Epithelial cell of prostate (primary cell): ENCODE measurements at regions not wholly inside any gene's neighbourhood (a gene's known extent, or its start where the extent isn't known, plus 50 kb on each side); places are given as distances from the start of the nearest gene placed in this dataset.

Experiments
- DNase-seq: peaks from one replicate; pipeline ENCODE4 v3.0.0-alpha.2; 2011; ENCODE audit warnings: low read depth, low spot score
- H3K27ac ChIP-seq: fragments of 450-650 bp; 2 replicates; pipeline ENCODE4 v1.5.1; 2017; ENCODE audit warnings: mild to moderate bottlenecking

DNA sequence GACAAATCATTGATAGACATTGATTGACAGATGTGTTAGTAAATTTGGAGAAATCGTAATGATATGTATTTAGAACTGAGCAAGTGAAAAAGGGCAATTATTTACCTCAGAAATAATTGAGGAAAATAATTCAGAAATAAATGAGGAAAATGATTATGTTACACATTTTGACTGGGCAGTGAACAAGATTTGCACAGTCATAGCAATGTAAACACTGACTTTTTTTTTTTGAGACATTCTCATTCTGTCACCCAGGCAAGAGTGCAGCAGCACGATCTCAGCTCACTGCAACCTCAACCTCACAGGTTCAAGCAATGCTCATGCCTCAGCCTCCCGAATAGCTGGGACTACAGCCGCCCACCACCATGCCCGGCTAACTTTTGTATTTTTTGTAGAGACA, 211.7 kb downstream of the SP3 start:
- DNase-seq = no peak

DNA sequence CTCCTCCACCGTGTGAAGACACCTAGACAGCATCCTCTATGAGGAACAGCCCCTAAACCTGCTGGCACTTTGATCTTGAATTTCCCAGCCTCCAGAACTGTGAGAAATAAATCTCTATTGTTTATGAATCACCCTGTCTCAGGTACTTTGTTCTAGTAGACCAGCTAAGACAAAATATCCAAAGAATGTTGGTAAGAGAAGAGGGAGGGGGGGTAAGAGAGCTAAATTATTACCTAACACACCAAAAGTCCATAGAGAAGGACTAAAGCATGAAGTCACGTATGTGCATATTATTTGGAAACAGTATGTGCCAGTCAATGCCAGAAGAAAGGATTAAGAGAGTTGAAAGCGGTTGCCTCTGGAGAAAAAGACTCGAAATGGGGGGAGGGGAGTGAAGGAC, 211.0 kb downstream of the SP3 start:
- no peak for DNase-seq
- H3K27ac ChIP-seq = no peak overlapping the region

More for the DNA sequence above, 211.7 kb downstream of the SP3 start:
- no peak overlapping the region for H3K27ac ChIP-seq

- H3K27ac ChIP-seq = no peak overlapping the region
- DNase-seq = no peak
Observed at GRCh38 chr2:173754837-173755236, 210.3 kb downstream of the SP3 start.

DNA sequence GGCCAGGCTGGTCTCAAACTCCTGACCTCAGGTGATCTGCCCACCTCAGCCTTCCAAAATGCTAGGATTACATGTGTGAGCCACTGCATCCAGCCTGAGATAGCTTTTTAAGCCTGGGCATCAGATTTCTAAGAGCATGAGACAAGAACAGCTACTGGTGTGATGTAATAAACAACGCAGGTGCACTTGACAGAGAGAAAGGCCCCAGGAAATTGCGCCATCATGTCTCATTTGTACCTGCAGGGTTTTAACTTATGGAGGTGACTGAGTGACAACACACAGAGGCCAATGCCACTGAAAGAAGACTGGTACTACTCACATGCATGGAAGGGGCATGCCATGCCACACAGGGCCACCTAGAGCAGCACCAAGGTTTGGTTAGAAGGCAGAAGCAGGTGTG, 209.4 kb downstream of the SP3 start:
- H3K27ac ChIP-seq = no peak overlapping the region
- no peak for DNase-seq

DNA sequence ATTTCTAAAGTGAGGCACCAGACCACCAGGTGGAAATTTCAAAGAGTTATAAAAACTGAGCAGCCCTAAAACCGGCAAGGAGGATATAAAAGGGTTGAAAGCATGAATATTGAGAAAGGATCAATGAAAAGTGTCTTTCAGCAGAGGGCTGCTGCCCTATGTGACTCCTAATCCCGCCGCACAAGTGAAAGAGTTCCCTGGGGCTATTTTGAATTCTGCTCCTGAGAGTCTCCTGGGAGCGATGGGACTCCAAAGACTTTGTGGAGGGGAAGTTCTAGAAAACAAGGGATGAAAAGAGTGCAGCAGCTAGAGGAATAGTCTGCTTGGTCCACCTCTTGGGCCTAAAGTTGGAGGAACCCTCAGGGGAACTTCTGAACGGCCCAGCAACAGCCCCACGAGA, 205.2 kb downstream of the SP3 start:
- no peak for DNase-seq
- no peak overlapping the region for H3K27ac ChIP-seq

- DNase-seq = no peak
- no peak overlapping the region for H3K27ac ChIP-seq
Observed at GRCh38 chr2:173760553-173760952, 204.6 kb downstream of the SP3 start.

DNA sequence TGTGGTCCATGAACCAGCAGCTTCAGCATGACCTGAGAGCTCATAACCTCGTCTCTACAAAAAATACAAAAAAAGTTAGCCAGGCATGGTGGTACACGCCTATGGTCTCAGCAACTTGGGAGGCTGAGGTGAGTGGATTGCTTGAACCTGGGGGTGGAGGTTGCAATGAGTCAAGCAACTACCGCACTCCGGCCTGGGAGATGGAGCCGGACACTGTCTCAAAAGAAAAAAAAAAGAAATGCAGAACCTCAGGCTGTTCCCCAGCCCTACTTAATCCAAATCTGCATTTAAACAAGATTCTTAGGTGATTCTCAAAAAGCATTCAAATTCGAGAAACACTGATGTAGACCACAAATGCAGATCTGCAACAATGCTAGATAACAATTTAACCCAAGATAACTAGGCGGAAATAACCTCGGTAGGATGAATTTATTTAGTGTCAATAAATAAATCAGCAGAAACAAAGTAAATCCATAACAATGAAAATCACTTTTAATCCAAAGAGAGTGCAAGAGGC, 203.5 kb downstream of the SP3 start:
- DNase-seq = no peak
- H3K27ac ChIP-seq = no peak overlapping the region

GRCh38 chr2:173762221-173762620, 203.0 kb downstream of the SP3 start:
- DNase-seq = no peak

DNA sequence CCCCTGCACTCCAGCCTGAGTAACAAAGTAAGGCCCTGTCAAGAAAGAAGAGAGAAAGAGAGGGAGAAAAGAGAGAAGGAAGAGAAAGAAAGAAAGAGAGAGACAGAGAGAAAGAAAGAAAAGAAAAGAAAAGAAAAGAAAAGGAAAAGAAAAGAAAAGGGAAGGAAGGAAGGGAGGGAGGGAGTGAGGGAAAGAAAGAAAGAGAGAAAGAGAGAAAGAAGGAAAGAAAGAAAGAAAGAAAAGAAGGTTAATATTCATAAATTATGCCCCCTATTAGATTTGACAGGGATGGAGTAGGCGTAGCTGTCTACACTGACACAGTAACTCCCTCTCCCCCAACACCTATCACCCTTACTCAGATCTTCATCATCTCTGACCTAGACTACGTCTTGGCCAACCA, 202.3 kb downstream of the SP3 start:
- no peak for DNase-seq
- no peak overlapping the region for H3K27ac ChIP-seq

More at GRCh38 chr2:173762221-173762620, 203.0 kb downstream of the SP3 start:
- no peak overlapping the region for H3K27ac ChIP-seq

- no peak overlapping the region for H3K27ac ChIP-seq
- no peak for DNase-seq
Observed at GRCh38 chr2:173763641-173764040, 201.5 kb downstream of the SP3 start.

- no peak overlapping the region for H3K27ac ChIP-seq
- no peak for DNase-seq
Observed at GRCh38 chr2:173764094-173764493, 201.1 kb downstream of the SP3 start.

DNA sequence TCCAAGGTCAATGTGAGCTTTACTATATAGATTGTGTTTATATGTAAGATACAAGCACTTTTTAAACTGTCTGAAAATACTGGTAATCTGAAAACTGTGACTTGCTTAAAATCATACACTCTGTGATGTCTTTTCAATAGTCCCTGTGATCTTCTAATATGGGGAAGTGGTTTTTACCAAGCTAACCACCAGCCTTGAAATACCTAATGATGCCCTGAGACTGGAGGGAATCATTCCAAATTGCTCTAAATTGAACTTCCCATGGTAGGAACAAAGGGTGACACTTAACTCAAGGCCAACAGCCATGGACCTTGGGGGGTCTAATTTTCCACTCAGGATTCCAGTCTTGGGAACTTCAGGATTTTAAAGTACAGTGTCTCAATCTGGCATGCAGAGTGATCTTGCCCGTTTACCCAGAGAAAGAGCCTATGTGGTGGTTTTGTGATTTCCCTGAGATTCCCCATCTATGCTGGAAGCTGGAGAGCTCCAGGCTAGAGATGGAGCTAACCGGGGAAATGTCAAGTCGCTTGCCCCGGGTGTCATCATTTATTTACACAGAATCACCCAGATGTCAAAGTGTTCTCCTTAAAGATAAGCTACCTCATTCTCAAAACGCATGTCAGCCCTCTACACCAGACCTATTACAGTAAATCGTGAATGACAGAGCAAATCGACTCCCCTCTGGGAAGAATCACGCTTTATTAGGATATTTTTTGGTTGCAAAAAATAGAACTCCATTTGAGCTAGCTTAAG, 198.5 kb downstream of the SP3 start:
- H3K27ac ChIP-seq = no peak overlapping the region
- no peak for DNase-seq

GRCh38 chr2:173770947-173771678, 194.1 kb downstream of the SP3 start:
- no peak overlapping the region for H3K27ac ChIP-seq

GRCh38 chr2:173772205-173772604, 193.0 kb downstream of the SP3 start:
- no peak for DNase-seq
- H3K27ac ChIP-seq = no peak overlapping the region

More at GRCh38 chr2:173770947-173771678, 194.1 kb downstream of the SP3 start:
- no peak for DNase-seq

DNA sequence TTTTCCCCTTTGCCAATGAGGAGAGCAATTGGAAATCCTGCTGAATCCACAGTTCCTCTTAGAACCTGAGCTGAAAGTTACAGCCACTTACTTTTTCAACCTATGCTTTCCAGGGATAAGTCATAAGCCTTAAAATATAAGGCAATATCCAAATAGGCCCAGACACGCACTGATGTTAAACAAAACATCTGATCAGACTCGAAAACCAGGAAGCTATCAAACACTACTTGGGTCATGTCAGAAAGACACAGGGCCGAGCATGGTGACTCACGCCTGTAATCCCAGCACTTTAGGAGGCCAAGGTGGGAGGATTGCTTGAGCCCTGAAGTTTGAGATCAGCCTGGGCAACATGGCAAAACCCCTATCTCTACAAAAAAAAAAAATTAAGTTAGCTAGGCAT, 192.1 kb downstream of the SP3 start:
- peak; percentile 61 for DNase-seq

GRCh38 chr2:173775440-173775839, 189.7 kb downstream of the SP3 start:
- DNase-seq = no peak
- no peak overlapping the region for H3K27ac ChIP-seq

More for the DNA sequence above, 192.1 kb downstream of the SP3 start:
- no peak overlapping the region for H3K27ac ChIP-seq

DNA sequence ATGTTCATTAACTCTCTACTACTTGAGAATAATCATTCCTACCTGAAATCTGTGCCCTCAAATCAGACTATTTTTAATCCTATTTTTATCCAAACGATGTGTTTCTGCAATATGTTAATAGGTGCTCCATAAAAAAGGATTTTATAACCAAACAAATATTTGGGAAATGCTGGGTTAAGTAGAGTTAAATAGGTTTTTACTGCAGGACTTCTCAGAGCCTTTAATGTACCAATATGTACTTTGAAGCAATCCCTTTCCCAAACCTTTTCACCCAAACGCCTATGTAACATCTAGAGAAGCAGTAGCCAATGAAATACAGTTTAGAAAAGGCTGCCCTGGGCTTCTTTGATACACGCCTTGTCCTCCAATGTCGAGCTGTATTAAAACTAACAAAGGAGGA, 182.5 kb downstream of the SP3 start:
- no peak for DNase-seq
- H3K27ac ChIP-seq = no peak overlapping the region

DNA sequence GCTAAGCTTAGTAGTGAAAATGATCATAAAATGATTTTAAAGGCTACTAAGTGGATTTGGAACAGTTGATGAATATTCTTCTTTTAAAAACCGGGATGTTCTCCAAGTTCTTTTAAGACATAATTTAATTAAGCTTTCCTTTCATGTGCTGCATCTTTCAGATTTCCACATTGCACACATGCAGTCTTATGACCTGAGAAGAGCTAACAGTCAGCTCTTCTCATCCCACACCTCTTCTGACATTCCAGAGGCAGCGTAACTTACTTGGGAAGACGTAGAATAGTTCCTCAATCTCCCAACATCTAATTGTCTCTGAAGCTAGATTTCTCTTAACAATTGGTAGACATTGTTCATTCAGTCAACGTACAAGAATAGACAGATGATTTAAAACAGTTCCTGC, 181.8 kb downstream of the SP3 start:
- no peak for DNase-seq
- no peak overlapping the region for H3K27ac ChIP-seq

DNA sequence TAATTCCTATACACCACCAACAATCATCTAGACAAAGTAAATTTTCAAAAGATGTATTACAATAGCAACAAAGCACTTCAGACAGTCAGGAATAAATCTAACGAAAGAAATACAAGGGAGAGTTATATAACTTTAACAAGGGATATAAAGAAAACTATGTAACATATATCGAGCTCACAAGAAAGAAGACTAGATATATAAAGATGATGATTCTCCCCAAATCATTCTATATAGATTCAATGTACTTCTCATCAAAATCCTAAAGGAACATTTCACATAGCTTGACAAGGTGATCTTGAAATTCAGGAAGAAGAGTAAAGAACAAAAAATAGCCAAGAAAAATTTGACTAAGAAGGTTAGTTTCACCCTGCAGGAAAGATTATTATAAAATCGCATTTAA, 179.4 kb downstream of the SP3 start:
- H3K27ac ChIP-seq = no peak overlapping the region
- DNase-seq = no peak

DNA sequence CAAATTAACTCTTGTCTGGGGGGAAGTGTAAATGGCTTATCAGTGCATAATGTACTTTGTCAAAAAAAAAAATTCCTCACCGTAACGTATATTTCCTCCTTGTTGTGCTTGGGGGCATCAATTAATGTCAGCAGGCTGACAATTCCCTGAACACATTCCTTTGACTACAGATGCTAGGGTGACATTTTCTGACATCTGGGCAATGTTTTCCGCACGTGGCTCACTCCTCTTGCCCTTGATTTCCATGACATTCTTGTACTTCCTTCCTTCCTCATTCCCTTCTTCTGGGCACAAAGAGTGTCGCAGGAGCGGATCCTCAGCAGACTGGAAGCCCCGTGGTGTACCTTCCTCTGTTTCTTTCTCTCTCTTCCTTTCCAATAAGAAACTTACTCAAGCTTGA, 173.7 kb downstream of the SP3 start:
- H3K27ac ChIP-seq = no peak overlapping the region
- DNase-seq = no peak

- no peak for DNase-seq
- no peak overlapping the region for H3K27ac ChIP-seq
Observed at GRCh38 chr2:173792166-173792565, 173.0 kb downstream of the SP3 start.

- no peak for DNase-seq
- no peak overlapping the region for H3K27ac ChIP-seq
Observed at GRCh38 chr2:173792741-173793140, 172.4 kb downstream of the SP3 start.
